HG03280 (cell line): ENCODE measurements at regions not wholly inside any gene's neighbourhood (a gene's known extent, or its start where the extent isn't known, plus 50 kb on each side); places are given as distances from the start of the nearest gene placed in this dataset.
"Not testable (repeated sequence)": the region's sequence is repeated elsewhere in the genome, so short reads cannot be mapped to it uniquely, and the experiment has no call there.

ENCODE experiments used
- ATAC-seq: cut with Tn5 transposase; IDR thresholded peaks from one replicate; pipeline ENCODE4 v1.9.1; 2021; ENCODE audit warnings: mild to moderate bottlenecking, moderate library complexity; ENCODE audit not compliant: unreplicated experiment

GRCh38 chr11:13216019-13216710, 61.4 kb upstream of the BMAL1 start:
- ATAC-seq = no peak

GRCh38 chr11:13216711-13217075, 60.9 kb upstream of the BMAL1 start:
- ATAC-seq = no peak

GRCh38 chr11:13218685-13219084, 58.9 kb upstream of the BMAL1 start:
- ATAC-seq = not testable (repeated sequence)

GRCh38 chr11:13220148-13220547, 57.4 kb upstream of the BMAL1 start:
- no peak for ATAC-seq

- no peak for ATAC-seq
Measured at GRCh38 chr11:13221722-13222121, 55.9 kb upstream of the BMAL1 start.

- ATAC-seq = no peak
Measured at GRCh38 chr11:13222285-13222684, 55.3 kb upstream of the BMAL1 start.

- ATAC-seq = no peak
Measured at GRCh38 chr11:13223112-13223511, 54.5 kb upstream of the BMAL1 start.

GRCh38 chr11:13224324-13224723, 53.3 kb upstream of the BMAL1 start:
- no peak for ATAC-seq

GRCh38 chr11:13225038-13226001, 52.3 kb upstream of the BMAL1 start:
- no peak for ATAC-seq

- no peak for ATAC-seq
Measured at GRCh38 chr11:13227676-13228255, 49.8 kb upstream of the BMAL1 start.
